Activated naive CD8-positive, alpha-beta T cell treated with anti-CD3 and anti-CD28 coated beads, Interleukin-2, amount 50 U/mL, for 24 hours (primary cell): ENCODE measurements at regions not wholly inside any gene's neighbourhood (a gene's known extent, or its start where the extent isn't known, plus 50 kb on each side); places are given as distances from the start of the nearest gene placed in this dataset.
"Not testable (repeated sequence)": the region's sequence is repeated elsewhere in the genome, so short reads cannot be mapped to it uniquely, and the experiment has no call there.

ENCODE experiments used
- ATAC-seq: fragments of 150-1000 bp; cut with Tn5 transposase; one replicate; pipeline ENCODE4 v1.10.0; 2021
- DNase-seq: peaks from one replicate; pipeline ENCODE4 v3.0.0; 2021
- H3K27ac Mint-ChIP-seq: one replicate; pipeline ENCODE4 v1.8.0; 2021; ENCODE audit warnings: mild to moderate bottlenecking, mixed read lengths
- H3K27me3 Mint-ChIP-seq: one replicate; pipeline ENCODE4 v1.8.0; 2021; ENCODE audit warnings: mixed read lengths
- H3K36me3 Mint-ChIP-seq: one replicate; pipeline ENCODE4 v1.8.0; 2021; ENCODE audit warnings: low read depth, mixed read lengths
- H3K4me1 Mint-ChIP-seq: one replicate; pipeline ENCODE4 v1.8.0; 2021; ENCODE audit warnings: mixed read lengths
- H3K4me3 Mint-ChIP-seq: one replicate; pipeline ENCODE4 v1.8.0; 2021; ENCODE audit warnings: mild to moderate bottlenecking, moderate library complexity, mixed read lengths
- H3K9me3 Mint-ChIP-seq: one replicate; pipeline ENCODE4 v1.8.0; 2021; ENCODE audit warnings: mixed read lengths

DNA sequence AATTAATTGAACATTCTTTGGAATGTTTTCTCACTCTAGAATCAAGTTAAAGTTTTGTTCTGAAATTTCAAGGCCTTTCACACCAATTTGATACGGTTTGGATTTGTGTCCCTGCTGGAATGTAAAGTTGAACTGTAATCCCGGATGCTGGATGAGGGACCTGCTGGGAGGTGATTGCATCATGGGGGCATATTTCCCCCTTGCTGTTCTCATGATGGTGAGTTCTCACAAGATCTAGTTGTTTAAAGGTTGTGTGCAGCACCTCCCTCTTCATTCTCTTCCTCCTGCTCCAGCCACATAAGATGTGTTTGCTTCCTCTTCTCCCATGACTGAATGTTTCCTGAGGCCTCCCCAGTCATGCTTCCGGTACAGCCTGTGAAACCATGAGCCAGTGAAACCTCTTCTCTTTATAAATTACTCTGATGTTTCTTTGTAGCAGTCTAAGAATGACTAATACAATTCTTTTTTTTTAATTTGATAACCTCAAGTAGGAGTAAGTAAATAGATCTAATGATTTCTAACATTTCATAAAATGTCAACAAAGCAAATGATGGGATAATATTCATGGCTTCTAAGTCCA lies 144.2 kb upstream of the CDH7 start:
- peaks cover 13% of the 10 kb centered on the region for H3K9me3 Mint-ChIP-seq
- H3K27me3 Mint-ChIP-seq, result no peaks in the 10 kb centered on the region
- no peaks in the 10 kb centered on the region for H3K36me3 Mint-ChIP-seq
- H3K4me1 Mint-ChIP-seq, result no peaks in the 10 kb centered on the region
- DNase-seq, result no peak
- no peak overlapping the region for H3K4me3 Mint-ChIP-seq
- no peak for ATAC-seq
- no peak overlapping the region for H3K27ac Mint-ChIP-seq

GRCh38 chr18:65605352-65605751 lies 145.5 kb upstream of the CDH7 start:
- not testable (repeated sequence) for H3K36me3 Mint-ChIP-seq, DNase-seq, H3K4me3 Mint-ChIP-seq, ATAC-seq, H3K27ac Mint-ChIP-seq, H3K4me1 Mint-ChIP-seq, H3K27me3 Mint-ChIP-seq
- H3K9me3 Mint-ChIP-seq, result peaks cover 13% of the 10 kb centered on the region

DNA sequence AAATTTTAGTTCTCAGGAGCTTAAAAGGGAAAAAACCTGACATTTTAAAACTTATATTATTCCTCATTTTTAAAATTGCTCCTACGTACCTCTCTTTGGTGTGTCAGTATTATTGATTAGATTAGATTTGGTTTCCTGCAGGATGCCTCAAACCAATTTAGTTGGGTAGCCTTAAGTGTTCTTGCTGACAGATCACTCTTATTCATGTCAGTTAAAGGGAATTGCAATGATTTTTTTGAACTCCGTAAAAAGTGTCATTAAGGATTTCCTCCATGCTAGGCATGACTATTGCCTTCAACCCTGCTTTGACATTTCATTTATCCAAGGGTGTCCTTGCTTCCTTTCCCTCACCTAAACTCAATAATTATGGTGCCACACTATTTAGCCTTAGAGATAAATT lies 149.0 kb upstream of the CDH7 start:
- no peaks in the 10 kb centered on the region for H3K4me1 Mint-ChIP-seq
- no peak overlapping the region for H3K4me3 Mint-ChIP-seq
- peaks cover 13% of the 10 kb centered on the region for H3K9me3 Mint-ChIP-seq
- no peaks in the 10 kb centered on the region for H3K27me3 Mint-ChIP-seq
- no peak overlapping the region for H3K27ac Mint-ChIP-seq
- ATAC-seq (no peak), DNase-seq (no peak)
- no peaks in the 10 kb centered on the region for H3K36me3 Mint-ChIP-seq

GRCh38 chr18:65592435-65592834 lies 158.4 kb upstream of the CDH7 start:
- DNase-seq (no peak), ATAC-seq (no peak)
- no peak overlapping the region for H3K27ac Mint-ChIP-seq
- H3K4me3 Mint-ChIP-seq, result no peak overlapping the region
- H3K4me1 Mint-ChIP-seq, result no peaks in the 10 kb centered on the region
- H3K9me3 Mint-ChIP-seq, result peaks cover 6% of the 10 kb centered on the region
- H3K36me3 Mint-ChIP-seq, result no peaks in the 10 kb centered on the region
- no peaks in the 10 kb centered on the region for H3K27me3 Mint-ChIP-seq

GRCh38 chr18:65587491-65587890 lies 163.3 kb upstream of the CDH7 start:
- no peak for ATAC-seq
- Mint-ChIP-seq H3K9me3 (peaks cover 10% of the 10 kb centered on the region), H3K27ac (no peak overlapping the region), H3K27me3 (no peaks in the 10 kb centered on the region), H3K36me3 (no peaks in the 10 kb centered on the region), H3K4me3 (no peak overlapping the region), H3K4me1 (no peaks in the 10 kb centered on the region)
- DNase-seq, result no peak

DNA sequence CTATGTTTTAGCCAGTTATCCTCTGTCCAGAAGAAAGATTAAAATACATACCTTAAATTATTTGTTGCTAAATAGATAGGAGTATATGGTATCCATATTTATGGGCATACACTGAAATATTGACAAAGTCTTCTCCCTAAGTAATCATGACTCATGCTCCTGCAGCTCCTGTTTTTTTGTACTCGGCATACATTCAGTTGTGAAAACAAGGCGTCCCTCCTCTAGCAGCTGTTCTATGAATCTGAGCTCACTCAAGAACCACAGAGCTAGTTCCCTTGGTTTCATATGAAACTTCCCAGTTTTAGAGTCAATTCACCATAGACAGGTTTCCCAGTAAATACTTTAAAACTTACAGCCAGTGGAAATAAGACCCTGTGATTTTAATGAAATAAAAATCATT lies 168.7 kb upstream of the CDH7 start:
- not testable (repeated sequence) for H3K4me3 Mint-ChIP-seq, ATAC-seq, H3K4me1 Mint-ChIP-seq, DNase-seq, H3K27me3 Mint-ChIP-seq, H3K36me3 Mint-ChIP-seq, H3K27ac Mint-ChIP-seq
- peaks cover 14% of the 10 kb centered on the region for H3K9me3 Mint-ChIP-seq

DNA sequence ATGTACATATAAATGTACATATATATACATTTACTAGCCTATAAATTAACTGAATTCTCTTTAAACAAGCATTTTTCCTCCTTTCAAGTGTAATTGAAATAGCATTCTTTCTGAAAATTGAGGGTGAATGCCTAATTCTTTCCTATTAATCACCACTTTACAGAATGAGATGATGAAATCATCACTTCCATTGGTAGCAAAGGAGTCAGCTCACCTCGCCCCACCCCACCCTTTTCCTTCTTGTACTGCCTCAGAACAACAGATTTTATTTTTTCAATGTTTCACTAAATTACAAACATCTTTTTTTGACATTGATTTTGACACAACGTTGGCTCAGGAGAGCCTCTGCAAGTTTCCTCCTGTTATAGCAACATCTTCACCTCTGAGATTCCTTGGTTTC lies 181.9 kb upstream of the CDH7 start:
- Mint-ChIP-seq H3K36me3 (no peaks in the 10 kb centered on the region), H3K9me3 (no peaks in the 10 kb centered on the region), H3K4me1 (peaks cover 3% of the 10 kb centered on the region), H3K4me3 (no peak overlapping the region), H3K27ac (no peak overlapping the region), H3K27me3 (no peaks in the 10 kb centered on the region)
- ATAC-seq (no peak), DNase-seq (no peak)

DNA sequence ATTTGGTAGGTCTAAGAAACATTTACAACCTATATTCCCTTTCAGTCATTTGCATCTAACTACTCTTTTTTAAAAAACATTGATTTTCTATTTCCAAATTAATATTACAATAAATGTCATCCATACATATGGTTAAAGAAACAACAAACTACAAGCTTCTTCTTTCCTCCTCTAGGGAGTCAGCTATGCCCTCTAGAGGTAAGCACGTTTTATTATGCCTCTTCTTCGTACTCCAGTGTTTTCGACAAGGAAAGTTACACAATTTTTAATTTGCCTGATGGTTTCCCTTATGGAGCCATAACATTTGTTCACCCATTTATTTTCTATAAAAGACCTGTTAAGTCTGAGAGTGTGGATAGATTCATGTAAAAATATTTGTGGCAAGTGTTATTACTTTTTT lies 183.4 kb upstream of the CDH7 start:
- DNase-seq (no peak), ATAC-seq (no peak)
- no peaks in the 10 kb centered on the region for H3K9me3 Mint-ChIP-seq
- H3K27ac Mint-ChIP-seq, result no peak overlapping the region
- no peak overlapping the region for H3K4me3 Mint-ChIP-seq
- no peaks in the 10 kb centered on the region for H3K27me3 Mint-ChIP-seq
- no peaks in the 10 kb centered on the region for H3K36me3 Mint-ChIP-seq
- peaks cover 3% of the 10 kb centered on the region for H3K4me1 Mint-ChIP-seq

DNA sequence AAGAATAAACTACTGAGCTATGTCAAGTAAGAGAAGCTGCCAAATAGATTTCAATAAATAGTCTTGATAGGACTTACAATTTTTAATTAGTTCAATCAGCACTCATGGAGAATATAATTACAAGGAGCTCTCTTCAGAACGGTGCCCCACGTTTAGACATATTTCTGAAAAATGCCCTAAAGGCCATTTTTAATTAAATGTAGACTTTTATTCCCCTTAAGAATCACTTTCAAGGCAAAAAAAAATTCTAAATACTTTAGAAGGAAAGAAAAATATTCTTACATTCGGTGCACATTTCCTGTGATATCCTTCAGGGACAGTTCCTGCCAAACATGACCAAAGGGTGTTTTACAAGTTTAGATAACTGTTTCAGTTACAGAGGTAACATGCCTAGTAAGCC lies 202.5 kb upstream of the CDH7 start:
- Mint-ChIP-seq H3K36me3 (no peaks in the 10 kb centered on the region), H3K4me3 (no peak overlapping the region), H3K9me3 (peaks cover 21% of the 10 kb centered on the region), H3K4me1 (no peaks in the 10 kb centered on the region), H3K27me3 (no peaks in the 10 kb centered on the region), H3K27ac (no peak overlapping the region)
- no peak for ATAC-seq
- DNase-seq, result no peak

DNA sequence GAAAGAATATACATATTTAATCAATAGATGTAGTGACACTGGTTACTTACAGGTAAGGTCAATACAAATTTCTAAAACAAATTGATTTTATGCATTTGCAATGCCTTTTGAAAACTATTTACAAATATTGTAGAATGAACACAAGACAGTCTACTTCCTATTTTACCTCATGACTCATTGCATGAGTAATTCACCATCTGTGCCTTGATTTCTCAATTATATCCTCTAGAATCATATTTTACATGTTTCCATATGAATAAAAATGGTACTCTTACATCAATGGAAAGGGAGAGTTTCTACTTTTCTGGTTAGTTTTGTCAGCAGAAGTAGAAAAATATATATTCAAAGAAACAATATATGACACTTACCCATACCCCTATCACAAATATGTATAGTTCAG lies 203.8 kb upstream of the CDH7 start:
- Mint-ChIP-seq H3K9me3 (peaks cover 12% of the 10 kb centered on the region), H3K36me3 (no peaks in the 10 kb centered on the region), H3K27ac (no peak overlapping the region), H3K4me1 (no peaks in the 10 kb centered on the region), H3K27me3 (no peaks in the 10 kb centered on the region), H3K4me3 (no peak overlapping the region)
- no peak for DNase-seq
- ATAC-seq, result no peak

DNA sequence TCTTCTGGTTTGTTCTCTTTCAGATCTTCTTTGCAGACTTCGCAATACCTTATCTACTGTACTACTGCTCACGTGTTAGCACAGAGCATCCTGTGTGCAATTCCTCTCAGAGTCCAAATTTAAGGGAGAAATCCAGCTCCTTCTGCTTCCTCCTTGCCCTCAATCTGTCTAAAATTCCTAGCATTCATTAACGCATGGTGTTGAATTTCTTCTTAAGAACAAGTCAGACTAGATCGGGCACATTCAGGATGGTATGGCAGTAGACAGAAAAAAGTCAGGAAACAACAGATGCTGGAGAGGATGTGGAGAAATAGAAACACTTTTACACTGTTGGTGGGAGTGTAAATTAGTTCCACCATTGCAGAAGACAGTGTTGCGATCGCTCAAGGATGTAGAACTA lies 206.1 kb upstream of the CDH7 start:
- ATAC-seq (no peak), DNase-seq (no peak)
- Mint-ChIP-seq H3K27me3 (no peaks in the 10 kb centered on the region), H3K27ac (no peak overlapping the region), H3K4me1 (no peaks in the 10 kb centered on the region), H3K4me3 (no peak overlapping the region), H3K9me3 (peaks cover 12% of the 10 kb centered on the region), H3K36me3 (no peaks in the 10 kb centered on the region)

GRCh38 chr18:65527879-65528633 lies 222.8 kb upstream of the CDH7 start:
- no peaks in the 10 kb centered on the region for H3K27me3 Mint-ChIP-seq
- no peaks in the 10 kb centered on the region for H3K4me1 Mint-ChIP-seq
- no peak for ATAC-seq
- no peak overlapping the region for H3K27ac Mint-ChIP-seq
- no peaks in the 10 kb centered on the region for H3K36me3 Mint-ChIP-seq
- DNase-seq, result no peak
- H3K4me3 Mint-ChIP-seq, result no peak overlapping the region
- H3K9me3 Mint-ChIP-seq, result peaks cover 9% of the 10 kb centered on the region

DNA sequence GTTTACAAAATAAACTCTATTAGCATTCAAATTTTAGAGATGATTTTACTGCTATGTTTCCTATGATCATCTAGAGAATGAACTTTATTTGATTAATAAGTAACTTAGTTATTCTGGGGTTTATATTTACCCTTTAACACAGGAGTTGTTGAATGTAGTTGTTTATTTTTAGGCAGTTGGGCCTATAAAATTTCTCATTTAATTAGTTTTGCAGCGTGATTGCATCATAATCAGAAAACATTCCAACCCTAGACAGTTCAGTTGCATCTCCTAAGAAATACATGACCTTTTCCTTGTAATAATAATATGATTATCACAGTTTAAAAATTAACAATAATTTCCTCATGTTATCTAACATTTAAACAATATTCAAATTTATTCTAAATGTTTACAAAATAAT lies 224.7 kb upstream of the CDH7 start:
- no peak for DNase-seq
- H3K4me3 Mint-ChIP-seq, result no peak overlapping the region
- H3K4me1 Mint-ChIP-seq, result no peaks in the 10 kb centered on the region
- no peak overlapping the region for H3K27ac Mint-ChIP-seq
- peaks cover 4% of the 10 kb centered on the region for H3K9me3 Mint-ChIP-seq
- ATAC-seq, result no peak
- no peaks in the 10 kb centered on the region for H3K36me3 Mint-ChIP-seq
- no peaks in the 10 kb centered on the region for H3K27me3 Mint-ChIP-seq

DNA sequence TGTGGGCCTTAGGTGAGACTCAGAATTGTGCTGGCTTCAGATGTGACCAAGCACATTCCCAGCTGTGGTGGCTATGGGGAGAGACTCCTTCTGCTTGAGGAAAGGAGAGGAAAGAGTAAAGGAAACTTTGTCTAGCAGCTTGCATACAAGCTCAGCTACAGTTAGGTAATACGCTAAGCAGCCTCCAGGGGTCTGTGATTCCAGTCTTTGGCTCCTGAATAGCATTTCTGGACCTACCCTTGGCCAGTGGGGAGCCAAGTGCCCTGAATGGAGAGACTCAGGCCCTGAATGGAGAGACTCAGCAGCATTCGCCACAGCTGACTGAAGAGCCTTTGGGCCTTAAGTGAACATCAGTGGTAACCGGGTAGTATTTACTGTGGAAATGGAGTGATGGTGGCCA lies 227.4 kb upstream of the CDH7 start:
- Mint-ChIP-seq H3K27me3 (no peaks in the 10 kb centered on the region), H3K27ac (no peak overlapping the region), H3K4me3 (no peak overlapping the region), H3K9me3 (peaks cover 8% of the 10 kb centered on the region), H3K36me3 (no peaks in the 10 kb centered on the region), H3K4me1 (no peaks in the 10 kb centered on the region)
- ATAC-seq (no peak), DNase-seq (no peak)

DNA sequence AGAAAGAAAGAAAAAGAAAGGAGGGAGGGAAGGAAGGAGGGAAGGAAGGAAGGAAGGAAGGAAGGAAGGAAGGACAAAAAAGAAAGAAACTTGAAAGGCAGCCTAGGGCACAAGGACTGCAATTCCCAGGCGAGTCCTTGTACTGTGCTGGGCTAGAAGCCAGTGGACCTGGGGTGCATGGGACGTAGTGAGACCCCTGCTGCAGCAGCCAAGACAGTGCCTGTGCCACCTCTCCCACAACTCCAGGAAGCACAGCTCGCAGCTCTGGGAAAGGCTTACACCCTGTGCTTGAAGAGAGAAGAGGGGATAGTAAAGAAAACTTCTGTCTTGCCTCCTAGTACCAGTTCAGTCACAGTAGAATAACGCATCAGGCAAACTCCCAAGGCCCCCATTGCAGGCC lies 227.9 kb upstream of the CDH7 start:
- Mint-ChIP-seq H3K9me3 (peaks cover 8% of the 10 kb centered on the region), H3K36me3 (no peaks in the 10 kb centered on the region), H3K4me1 (no peaks in the 10 kb centered on the region), H3K27ac (no peak overlapping the region), H3K4me3 (no peak overlapping the region), H3K27me3 (no peaks in the 10 kb centered on the region)
- DNase-seq, result no peak
- ATAC-seq, result no peak

DNA sequence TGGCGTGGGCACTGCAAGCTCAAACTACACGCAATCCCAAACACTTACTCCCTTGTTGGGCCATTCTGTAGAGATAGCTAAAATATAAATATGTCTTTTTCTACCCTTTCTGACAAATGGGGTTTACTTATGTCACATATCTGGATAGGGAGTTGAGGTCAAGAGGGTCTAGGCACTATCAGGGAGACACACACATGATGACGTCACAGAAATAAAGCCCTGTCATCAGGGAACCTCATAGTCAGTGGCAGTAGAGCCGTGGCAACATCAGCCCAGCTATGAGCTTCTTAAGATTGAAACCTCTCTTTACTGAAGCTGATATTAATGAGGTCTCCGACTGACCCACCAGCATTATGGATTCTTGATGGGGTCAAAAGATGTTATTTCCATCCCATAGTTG lies 234.6 kb upstream of the CDH7 start:
- ATAC-seq, result no peak
- no peaks in the 10 kb centered on the region for H3K27me3 Mint-ChIP-seq

More for the DNA sequence above, 234.6 kb upstream of the CDH7 start:
- DNase-seq, result no peak
- Mint-ChIP-seq H3K4me3 (no peak overlapping the region), H3K4me1 (no peaks in the 10 kb centered on the region), H3K27ac (no peak overlapping the region), H3K9me3 (peaks cover 4% of the 10 kb centered on the region), H3K36me3 (no peaks in the 10 kb centered on the region)
